Activated naive CD4-positive, alpha-beta T cell treated with anti-CD3 and anti-CD28 coated beads, Interleukin-2, amount 50 U/mL, for 24 hours (primary cell): ENCODE measurements at regions not wholly inside any gene's neighbourhood (a gene's known extent, or its start where the extent isn't known, plus 50 kb on each side); places are given as distances from the start of the nearest gene placed in this dataset.
"Not testable (repeated sequence)": the region's sequence is repeated elsewhere in the genome, so short reads cannot be mapped to it uniquely, and the experiment has no call there.

Source experiments
- H3K27ac Mint-ChIP-seq: one replicate; pipeline ENCODE4 v1.8.0; 2021; ENCODE audit warnings: mild to moderate bottlenecking, mixed read lengths
- H3K27me3 Mint-ChIP-seq: one replicate; pipeline ENCODE4 v1.8.0; 2021; ENCODE audit warnings: mixed read lengths
- H3K36me3 Mint-ChIP-seq: one replicate; pipeline ENCODE4 v1.8.0; 2021; ENCODE audit warnings: mixed read lengths
- H3K4me1 Mint-ChIP-seq: one replicate; pipeline ENCODE4 v1.8.0; 2021; ENCODE audit warnings: mixed read lengths
- H3K4me3 Mint-ChIP-seq: one replicate; pipeline ENCODE4 v1.8.0; 2021; ENCODE audit warnings: mild to moderate bottlenecking, mixed read lengths
- H3K9me3 Mint-ChIP-seq: one replicate; pipeline ENCODE4 v1.8.0; 2021; ENCODE audit warnings: mixed read lengths

DNA sequence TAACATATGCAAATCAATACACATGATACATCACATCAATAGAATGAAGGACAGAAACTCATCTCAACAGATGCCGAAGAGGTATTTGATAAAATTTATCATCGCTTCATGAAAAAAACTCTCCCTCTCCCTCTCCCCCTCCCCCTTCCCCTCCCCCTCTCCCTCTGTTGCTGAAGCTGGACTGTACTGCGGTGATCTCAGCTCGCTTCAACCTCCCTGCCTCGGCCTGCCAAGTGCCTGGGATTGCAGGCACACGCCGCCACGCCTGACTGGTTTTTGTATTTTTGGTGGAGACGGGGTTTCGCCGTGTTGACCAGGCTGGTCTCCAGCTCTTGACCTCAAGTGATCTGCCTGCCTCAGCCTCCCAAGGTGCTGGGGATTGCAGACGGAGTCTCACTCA lies 138.5 kb upstream of the PALMD start:
- H3K4me1 Mint-ChIP-seq, H3K4me3 Mint-ChIP-seq, H3K36me3 Mint-ChIP-seq, H3K27me3 Mint-ChIP-seq, H3K27ac Mint-ChIP-seq, H3K9me3 Mint-ChIP-seq: not testable (repeated sequence)

DNA sequence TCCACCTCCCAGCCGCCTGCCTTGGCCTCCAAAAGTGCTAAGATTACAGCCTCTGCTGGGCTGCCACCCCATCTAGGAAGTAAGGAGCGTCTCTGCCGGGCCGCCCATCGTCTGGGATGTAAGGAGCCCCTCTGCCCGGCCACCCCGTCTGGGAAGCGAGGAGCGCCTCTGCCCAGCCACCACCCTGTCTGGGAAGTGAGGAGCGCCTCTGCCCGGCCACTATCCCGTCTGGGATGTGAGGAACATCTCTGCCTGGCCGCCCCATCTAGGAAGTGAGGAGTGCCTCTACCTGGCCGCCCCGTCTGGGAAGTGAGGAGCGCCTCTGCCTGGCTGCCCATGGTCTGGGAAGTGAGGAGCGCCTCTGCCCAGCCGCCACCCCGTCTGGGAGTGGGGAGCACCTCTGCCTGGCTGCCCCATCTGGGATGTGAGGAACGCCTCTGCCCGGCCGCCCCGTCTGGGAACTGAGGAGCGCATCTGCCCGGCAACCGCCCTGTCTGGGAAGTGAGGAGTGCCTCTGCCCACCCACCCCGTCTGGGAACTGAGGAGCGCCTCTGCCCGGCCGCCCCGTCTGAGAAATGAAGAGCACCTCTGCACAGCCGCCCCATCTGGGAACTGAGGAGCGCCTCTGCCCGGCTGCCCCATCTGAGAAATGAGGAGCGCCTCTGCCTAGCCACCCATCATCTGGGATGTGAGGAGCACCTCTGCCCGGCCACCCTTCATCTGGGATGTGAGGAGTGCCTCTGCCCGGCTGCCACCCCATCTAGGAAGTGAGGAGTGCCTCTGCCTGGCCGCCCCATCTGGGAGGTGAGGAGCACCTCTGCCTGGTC lies 137.8 kb upstream of the PALMD start:
- no peak overlapping the region for H3K27ac Mint-ChIP-seq
- no peaks in the 10 kb centered on the region for H3K4me1 Mint-ChIP-seq
- H3K4me3 Mint-ChIP-seq = no peak overlapping the region
- H3K36me3 Mint-ChIP-seq = no peaks in the 10 kb centered on the region
- H3K9me3 Mint-ChIP-seq = no peaks in the 10 kb centered on the region
- H3K27me3 Mint-ChIP-seq = peaks cover 5% of the 10 kb centered on the region

- not testable (repeated sequence) for H3K4me3 Mint-ChIP-seq, H3K36me3 Mint-ChIP-seq, H3K4me1 Mint-ChIP-seq
Measured at GRCh38 chr1:99508733-99509445, 137.0 kb upstream of the PALMD start.

GRCh38 chr1:99514823-99515552 lies 130.9 kb upstream of the PALMD start:
- not testable (repeated sequence) for H3K4me1 Mint-ChIP-seq, H3K36me3 Mint-ChIP-seq, H3K9me3 Mint-ChIP-seq, H3K27me3 Mint-ChIP-seq, H3K27ac Mint-ChIP-seq, H3K4me3 Mint-ChIP-seq

More at GRCh38 chr1:99508733-99509445, 137.0 kb upstream of the PALMD start:
- H3K27ac Mint-ChIP-seq, H3K9me3 Mint-ChIP-seq, H3K27me3 Mint-ChIP-seq: not testable (repeated sequence)

DNA sequence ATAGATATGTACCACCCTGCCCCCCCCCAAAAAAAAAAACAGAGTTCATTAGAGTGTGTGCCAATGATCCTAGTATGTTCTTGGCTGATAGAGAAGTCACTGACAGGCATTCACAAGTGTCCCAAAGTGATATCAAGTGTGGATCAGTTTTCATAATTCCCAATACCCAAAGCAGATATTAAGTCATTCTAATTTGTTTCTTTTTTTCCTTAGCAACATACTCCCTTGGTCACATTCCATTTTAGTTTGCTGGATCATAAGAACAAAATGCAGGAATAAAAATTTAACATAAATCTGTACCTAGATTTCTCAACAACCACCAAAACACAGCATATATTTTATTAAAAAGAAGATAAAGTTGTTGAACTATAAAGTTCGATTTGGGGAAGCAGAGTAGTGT lies 129.8 kb upstream of the PALMD start:
- H3K9me3 Mint-ChIP-seq = no peaks in the 10 kb centered on the region
- no peaks in the 10 kb centered on the region for H3K4me1 Mint-ChIP-seq
- H3K27ac Mint-ChIP-seq = no peak overlapping the region
- no peaks in the 10 kb centered on the region for H3K36me3 Mint-ChIP-seq
- H3K27me3 Mint-ChIP-seq = no peaks in the 10 kb centered on the region
- H3K4me3 Mint-ChIP-seq = no peak overlapping the region

DNA sequence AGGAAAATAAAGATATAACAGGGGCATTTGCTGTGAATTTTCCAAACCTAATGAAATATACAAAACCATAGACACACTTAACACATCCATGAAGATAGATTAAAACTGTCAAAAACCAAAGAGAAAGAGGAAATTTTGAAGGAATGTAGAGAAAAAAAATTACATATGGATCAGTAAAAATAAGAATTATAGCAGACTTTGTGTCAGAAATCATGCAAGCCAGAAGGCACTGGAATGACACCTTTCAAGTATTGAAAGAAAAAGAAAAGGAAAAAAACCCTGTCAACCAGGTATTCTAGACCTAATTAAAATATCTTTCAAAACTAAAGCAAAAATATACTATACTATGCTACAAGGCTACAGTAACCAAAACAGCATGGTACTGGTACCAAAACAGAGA lies 125.8 kb upstream of the PALMD start:
- Mint-ChIP-seq H3K36me3 (no peaks in the 10 kb centered on the region), H3K4me1 (no peaks in the 10 kb centered on the region), H3K27ac (no peak overlapping the region), H3K9me3 (no peaks in the 10 kb centered on the region), H3K4me3 (no peak overlapping the region), H3K27me3 (peaks cover 2% of the 10 kb centered on the region)

DNA sequence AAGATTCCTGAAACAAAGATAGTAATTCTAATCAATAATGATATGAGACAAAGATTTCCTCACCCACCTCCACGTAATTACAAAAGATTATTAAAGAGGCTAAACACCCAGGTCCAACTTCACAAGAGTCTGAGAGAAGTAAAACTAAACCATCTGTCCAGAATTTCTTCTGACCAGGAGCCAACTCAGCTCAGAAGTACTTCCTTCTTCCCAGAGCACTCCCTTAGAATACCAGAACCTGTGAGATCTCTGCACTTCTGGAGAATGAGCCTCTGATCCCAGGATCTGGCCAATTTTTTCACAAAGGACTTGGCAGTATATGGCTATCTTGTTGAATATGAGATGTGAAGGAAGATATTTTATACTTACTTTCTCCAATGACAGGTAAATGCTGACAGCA lies 120.6 kb upstream of the PALMD start:
- H3K9me3 Mint-ChIP-seq = no peaks in the 10 kb centered on the region
- no peaks in the 10 kb centered on the region for H3K36me3 Mint-ChIP-seq
- no peak overlapping the region for H3K4me3 Mint-ChIP-seq
- peaks cover 3% of the 10 kb centered on the region for H3K27me3 Mint-ChIP-seq
- no peak overlapping the region for H3K27ac Mint-ChIP-seq
- H3K4me1 Mint-ChIP-seq = no peaks in the 10 kb centered on the region

- Mint-ChIP-seq H3K27ac (no peak overlapping the region), H3K4me3 (no peak overlapping the region), H3K9me3 (no peaks in the 10 kb centered on the region), H3K27me3 (peaks cover 5% of the 10 kb centered on the region), H3K4me1 (no peaks in the 10 kb centered on the region), H3K36me3 (no peaks in the 10 kb centered on the region)
Measured at GRCh38 chr1:99527078-99527477, 118.8 kb upstream of the PALMD start.

DNA sequence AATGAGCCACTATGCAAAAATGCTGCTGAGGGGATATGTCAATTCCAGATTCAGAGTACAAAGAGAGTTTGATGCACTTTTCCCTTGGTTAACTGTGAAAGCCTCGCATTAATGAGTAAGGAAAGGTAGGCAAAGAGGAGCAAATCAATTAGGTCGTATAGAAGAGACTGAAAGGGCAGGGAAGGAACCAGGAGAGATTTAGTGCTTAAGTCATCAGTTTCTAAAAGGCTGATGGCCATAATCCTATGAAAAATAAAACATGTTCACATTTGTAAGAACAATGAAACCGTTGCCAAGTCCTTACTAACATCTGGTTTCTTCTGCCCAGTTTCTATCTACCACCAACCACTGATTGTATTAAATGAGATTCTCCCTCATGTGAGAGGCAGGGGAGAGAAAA lies 118.4 kb upstream of the PALMD start:
- H3K4me3 Mint-ChIP-seq = no peak overlapping the region
- no peaks in the 10 kb centered on the region for H3K36me3 Mint-ChIP-seq
- no peaks in the 10 kb centered on the region for H3K4me1 Mint-ChIP-seq
- H3K27ac Mint-ChIP-seq = no peak overlapping the region
- H3K9me3 Mint-ChIP-seq = no peaks in the 10 kb centered on the region
- H3K27me3 Mint-ChIP-seq = peaks cover 8% of the 10 kb centered on the region

DNA sequence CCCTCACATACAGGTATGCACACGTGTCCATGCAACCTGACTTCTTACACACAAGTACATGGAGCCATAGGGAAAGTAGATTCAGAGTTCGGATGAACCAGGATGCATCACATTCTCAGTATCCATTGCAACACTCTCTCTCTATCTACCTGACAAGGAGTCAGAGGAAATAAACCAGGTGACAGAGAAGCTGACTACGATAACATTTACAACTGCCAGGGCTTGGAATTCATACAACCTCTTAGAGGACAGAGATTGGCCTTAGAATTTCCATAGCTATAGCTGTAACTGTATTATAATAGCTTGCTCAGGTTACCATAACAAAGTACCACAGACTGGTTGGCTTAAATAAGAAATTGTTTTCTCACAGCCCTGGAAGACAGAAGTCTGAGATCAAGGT lies 116.9 kb upstream of the PALMD start:
- no peak overlapping the region for H3K4me3 Mint-ChIP-seq
- no peaks in the 10 kb centered on the region for H3K4me1 Mint-ChIP-seq
- H3K27me3 Mint-ChIP-seq = peaks cover 10% of the 10 kb centered on the region
- H3K27ac Mint-ChIP-seq = no peak overlapping the region
- no peaks in the 10 kb centered on the region for H3K9me3 Mint-ChIP-seq
- H3K36me3 Mint-ChIP-seq = no peaks in the 10 kb centered on the region

- no peaks in the 10 kb centered on the region for H3K9me3 Mint-ChIP-seq
- H3K4me3 Mint-ChIP-seq = no peak overlapping the region
- no peak overlapping the region for H3K27ac Mint-ChIP-seq
- peaks cover 6% of the 10 kb centered on the region for H3K27me3 Mint-ChIP-seq
- H3K4me1 Mint-ChIP-seq = no peaks in the 10 kb centered on the region
- H3K36me3 Mint-ChIP-seq = no peaks in the 10 kb centered on the region
Measured at GRCh38 chr1:99531578-99532275, 114.2 kb upstream of the PALMD start.

GRCh38 chr1:99532276-99532580 lies 113.7 kb upstream of the PALMD start:
- Mint-ChIP-seq H3K9me3 (no peaks in the 10 kb centered on the region), H3K4me3 (no peak overlapping the region), H3K27me3 (peaks cover 6% of the 10 kb centered on the region), H3K27ac (no peak overlapping the region), H3K36me3 (no peaks in the 10 kb centered on the region), H3K4me1 (no peaks in the 10 kb centered on the region)

DNA sequence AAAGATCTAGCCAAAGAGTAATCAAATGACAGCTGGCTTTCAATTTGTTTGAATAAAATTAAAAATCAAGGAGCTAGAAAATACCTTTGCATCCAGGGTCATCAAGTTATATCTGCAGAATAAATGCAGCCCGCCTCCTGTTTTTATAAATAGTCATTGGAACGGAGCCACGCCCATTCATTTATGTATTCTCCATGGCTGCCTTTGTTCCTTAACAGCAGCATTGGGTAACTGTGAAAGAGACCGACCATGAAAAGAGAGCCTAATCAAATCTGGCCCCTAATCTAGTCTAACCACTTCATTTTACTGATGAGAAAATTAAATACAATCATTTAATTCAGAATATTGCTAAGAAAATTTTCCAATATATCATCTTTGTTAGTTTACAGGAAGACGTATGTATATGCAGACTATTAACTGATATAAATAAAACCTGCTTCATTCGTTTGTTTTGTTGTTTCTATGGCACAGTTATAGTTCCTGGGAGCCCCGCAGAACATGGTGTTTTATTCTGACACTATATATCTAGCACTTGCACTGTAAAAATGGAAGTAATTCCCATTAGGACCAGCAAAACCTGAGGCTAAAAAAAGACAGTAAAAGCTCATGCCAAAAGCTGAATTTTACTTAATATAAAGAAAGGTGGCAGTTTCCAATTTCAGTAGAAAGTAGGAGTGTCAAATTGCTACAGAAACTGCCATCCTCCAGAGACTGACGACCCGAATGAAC lies 111.8 kb upstream of the PALMD start:
- H3K27me3 Mint-ChIP-seq = peaks cover 6% of the 10 kb centered on the region
- H3K36me3 Mint-ChIP-seq = no peaks in the 10 kb centered on the region
- H3K9me3 Mint-ChIP-seq = no peaks in the 10 kb centered on the region
- no peaks in the 10 kb centered on the region for H3K4me1 Mint-ChIP-seq
- H3K4me3 Mint-ChIP-seq = no peak overlapping the region
- no peak overlapping the region for H3K27ac Mint-ChIP-seq

DNA sequence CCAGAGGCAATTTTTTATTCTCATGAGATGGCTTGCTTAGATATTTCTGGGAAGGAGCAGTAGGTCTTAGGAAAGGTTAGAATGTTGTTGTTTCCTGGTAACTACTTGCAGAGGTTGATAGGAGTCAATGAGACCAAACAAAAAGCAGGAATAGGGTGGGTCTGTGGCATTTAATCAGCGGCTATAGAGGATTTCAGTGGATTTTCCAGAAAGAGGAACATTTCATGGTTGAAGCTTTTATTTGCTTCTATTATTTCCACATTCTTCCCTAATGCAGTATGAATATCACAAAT lies 111.3 kb upstream of the PALMD start:
- no peak overlapping the region for H3K27ac Mint-ChIP-seq
- no peaks in the 10 kb centered on the region for H3K36me3 Mint-ChIP-seq
- H3K4me3 Mint-ChIP-seq = no peak overlapping the region
- no peaks in the 10 kb centered on the region for H3K4me1 Mint-ChIP-seq
- H3K27me3 Mint-ChIP-seq = peaks cover 6% of the 10 kb centered on the region
- H3K9me3 Mint-ChIP-seq = no peaks in the 10 kb centered on the region

DNA sequence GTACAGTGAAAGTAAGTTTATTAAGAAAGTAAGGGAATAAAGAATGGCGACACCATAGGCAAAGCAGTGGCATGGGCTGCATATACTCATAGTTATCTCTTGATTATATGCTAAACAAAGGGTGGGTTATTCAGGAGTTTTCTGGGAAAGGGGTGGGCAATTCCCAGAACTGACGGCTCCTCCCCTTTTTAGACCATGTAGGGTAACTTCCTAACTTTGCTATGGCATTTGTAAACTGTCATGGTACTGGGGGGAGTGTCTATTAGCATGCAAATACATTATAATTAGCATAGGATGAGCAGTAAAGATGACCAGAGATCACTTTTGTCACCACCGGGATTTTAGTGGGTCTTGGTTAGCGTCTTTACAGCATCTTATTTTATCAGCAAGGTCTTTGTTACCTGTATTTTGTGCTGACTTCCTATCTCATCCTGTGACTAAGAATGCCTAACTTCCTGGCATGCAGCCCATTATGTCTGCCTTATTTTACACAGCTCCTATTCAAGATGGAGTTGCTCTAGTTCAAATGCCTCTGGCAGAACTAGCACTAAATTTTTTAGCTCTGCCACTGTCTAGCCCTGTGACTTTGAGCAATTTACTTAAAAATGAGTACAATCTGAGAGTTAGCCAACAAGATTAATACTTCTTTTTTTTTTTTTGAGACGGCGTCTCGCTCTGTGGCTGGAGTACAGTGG lies 110.3 kb upstream of the PALMD start:
- no peaks in the 10 kb centered on the region for H3K36me3 Mint-ChIP-seq
- H3K9me3 Mint-ChIP-seq = no peaks in the 10 kb centered on the region
- H3K4me1 Mint-ChIP-seq = no peaks in the 10 kb centered on the region
- H3K4me3 Mint-ChIP-seq = no peak overlapping the region
- H3K27ac Mint-ChIP-seq = no peak overlapping the region
- H3K27me3 Mint-ChIP-seq = peaks cover 6% of the 10 kb centered on the region
